HEK293T (cell line): ENCODE measurements at regions not wholly inside any gene's neighbourhood (a gene's known extent, or its start where the extent isn't known, plus 50 kb on each side); places are given as distances from the start of the nearest gene placed in this dataset.

Experiments used
- CTCF ChIA-PET: fragments of 350-600 bp; formaldehyde crosslinking; extraction: SDS; loops from one replicate; lab custom pipeline; 2021; ENCODE audit warnings: antibody characterized with exemption, inconsistent platforms; lab: Yijun Ruan, JAX
- POLR2A ChIA-PET: fragments of 350-600 bp; formaldehyde crosslinking; extraction: SDS; loops from one replicate; lab custom pipeline; 2020; ENCODE audit warnings: antibody characterized with exemption, inconsistent platforms; lab: Yijun Ruan, JAX
- DNase-seq: peaks from one replicate; pipeline ENCODE4 v3.0.0; 2012; ENCODE audit warnings: mixed read lengths; ENCODE audit errors: extremely low spot score
- ARNT ChIP-seq: fragments of 450-650 bp; IDR thresholded peaks from 2 replicates; pipeline ENCODE4 v1.6.1; 2017; ENCODE audit warnings: mild to moderate bottlenecking
- BHLHE40 ChIP-seq: fragments of 450-650 bp; IDR thresholded peaks from 2 replicates; pipeline ENCODE4 v1.6.1; 2016; ENCODE audit warnings: mild to moderate bottlenecking, moderate library complexity, borderline replicate concordance
- CTBP1 ChIP-seq: fragments of 450-650 bp; IDR thresholded peaks from 2 replicates; pipeline ENCODE4 v1.6.1; 2016; ENCODE audit warnings: borderline replicate concordance
- ELF4 ChIP-seq: fragments of 450-650 bp; IDR thresholded peaks from 2 replicates; pipeline ENCODE4 v1.6.1; 2017; ENCODE audit warnings: antibody characterized with exemption
- FOXA1 ChIP-seq: fragments of 450-650 bp; IDR thresholded peaks from 2 replicates; pipeline ENCODE4 v1.6.1; 2016; ENCODE audit warnings: mild to moderate bottlenecking
- FOXK2 ChIP-seq: fragments of 450-650 bp; IDR thresholded peaks from 2 replicates; pipeline ENCODE4 v1.6.1; 2016; ENCODE audit warnings: mild to moderate bottlenecking
- FOXM1 ChIP-seq: fragments of 450-650 bp; IDR thresholded peaks from 2 replicates; pipeline ENCODE4 v1.6.1; 2017; ENCODE audit warnings: mild to moderate bottlenecking, borderline replicate concordance
- HDGF ChIP-seq: fragments of 450-650 bp; IDR thresholded peaks from 2 replicates; pipeline ENCODE4 v1.6.1; 2017; ENCODE audit warnings: antibody characterized with exemption, borderline replicate concordance
- L3MBTL2 ChIP-seq: fragments of 450-650 bp; conservative IDR thresholded peaks from 2 replicates; pipeline ENCODE4 v1.6.1; 2016; ENCODE audit warnings: mild to moderate bottlenecking
- LEF1 ChIP-seq: fragments of 450-650 bp; IDR thresholded peaks from 2 replicates; pipeline ENCODE4 v1.6.1; 2017; ENCODE audit warnings: mild to moderate bottlenecking, borderline replicate concordance
- NFRKB ChIP-seq: fragments of 450-650 bp; IDR thresholded peaks from 2 replicates; pipeline ENCODE4 v1.6.1; 2016; ENCODE audit warnings: mild to moderate bottlenecking, moderate library complexity
- PKNOX1 ChIP-seq: fragments of 450-650 bp; IDR thresholded peaks from 2 replicates; pipeline ENCODE4 v1.6.1; 2016
- SP1 ChIP-seq: fragments of 450-650 bp; IDR thresholded peaks from 2 replicates; pipeline ENCODE4 v1.6.1; 2017
- SUZ12 ChIP-seq: fragments of 450-650 bp; IDR thresholded peaks from 2 replicates; pipeline ENCODE4 v1.6.1; 2016; ENCODE audit warnings: mild to moderate bottlenecking
- TARDBP ChIP-seq: fragments of 450-650 bp; IDR thresholded peaks from 2 replicates; pipeline ENCODE4 v1.6.1; 2016
- ZNF384 ChIP-seq: fragments of 450-650 bp; IDR thresholded peaks from 2 replicates; pipeline ENCODE4 v1.6.1; 2016

- ChIA-PET POLR2A (no interaction called here), CTCF (no interaction called here)
- TF ChIP-seq LEF1 (no peak), FOXK2 (no peak), HDGF (no peak), ZNF384 (no peak), TARDBP (no peak), CTBP1 (no peak), ARNT (no peak), SUZ12 (no peak), FOXM1 (no peak)
- DNase-seq: no peak
Measured at GRCh38 chr5:126097876-126098275, 325.3 kb upstream of the GRAMD2B start.

GRCh38 chr5:126098330-126099017 lies 324.7 kb upstream of the GRAMD2B start:
- POLR2A ChIA-PET: no interaction called here
- DNase-seq: no peak
- TF ChIP-seq SP1 (no peak), SUZ12 (no peak), FOXM1 (no peak), ELF4 (no peak), FOXK2 (no peak)
- CTCF ChIA-PET: no interaction called here

- ChIA-PET POLR2A (no interaction called here), CTCF (no interaction called here)
- TF ChIP-seq PKNOX1 (no peak), SP1 (no peak), BHLHE40 (no peak), FOXK2 (no peak), FOXM1 (no peak), HDGF (no peak), SUZ12 (no peak), ELF4 (no peak), LEF1 (no peak), TARDBP (no peak), CTBP1 (no peak), ZNF384 (no peak), FOXA1 (no peak), ARNT (no peak), NFRKB (no peak), L3MBTL2 (no peak)
- DNase-seq: no peak
Measured at GRCh38 chr5:126099077-126099476, 324.1 kb upstream of the GRAMD2B start.

DNA sequence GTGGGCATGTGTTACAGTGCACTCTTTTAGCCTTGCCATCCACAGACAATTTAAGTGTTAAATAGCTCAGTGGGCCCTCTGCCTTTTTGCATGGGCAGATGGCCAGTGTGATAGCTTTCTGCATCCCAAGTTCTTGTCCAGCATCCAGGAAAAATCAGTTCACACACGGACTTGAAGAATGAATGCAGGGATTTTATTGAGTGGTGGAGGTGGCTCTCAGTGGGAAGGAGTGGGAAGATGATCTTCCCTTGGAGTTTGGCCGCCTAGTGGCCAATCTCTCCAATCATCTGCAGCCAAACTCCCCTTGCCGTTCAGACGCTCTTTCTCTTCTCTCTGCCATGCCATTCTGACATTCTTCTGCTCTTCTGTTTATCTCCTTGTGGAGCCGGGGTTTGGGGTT lies 322.4 kb upstream of the GRAMD2B start:
- POLR2A ChIA-PET: no interaction called here
- no peak for TF ChIP-seq BHLHE40
- TF ChIP-seq SUZ12: no peak
- no peak for TF ChIP-seq ARNT
- no peak for TF ChIP-seq ELF4
- TF ChIP-seq L3MBTL2: no peak
- TF ChIP-seq FOXA1: no peak
- TF ChIP-seq ZNF384: no peak
- no peak for TF ChIP-seq CTBP1
- TF ChIP-seq SP1: no peak
- no peak for TF ChIP-seq FOXM1
- no peak for TF ChIP-seq LEF1
- no peak for TF ChIP-seq TARDBP
- TF ChIP-seq PKNOX1: no peak

GRCh38 chr5:126101901-126102300 lies 321.3 kb upstream of the GRAMD2B start:
- ChIA-PET CTCF (interaction anchor here (0.6 kb wide), 1 partner anchor 979 kb away, joined by 3 read pairs; no protein-coding TSS in a partner anchor), POLR2A (no interaction called here)
- DNase-seq: no peak
- no peak for TF ChIP-seq L3MBTL2
- no peak for TF ChIP-seq ELF4
- no peak for TF ChIP-seq SUZ12
- TF ChIP-seq NFRKB: no peak
- no peak for TF ChIP-seq HDGF
- TF ChIP-seq PKNOX1: no peak
- no peak for TF ChIP-seq ARNT
- TF ChIP-seq SP1: no peak
- TF ChIP-seq FOXK2: no peak
- no peak for TF ChIP-seq CTBP1
- no peak for TF ChIP-seq FOXM1
- TF ChIP-seq LEF1: no peak
- no peak for TF ChIP-seq BHLHE40
- TF ChIP-seq ZNF384: no peak
- no peak for TF ChIP-seq FOXA1

More for the DNA sequence above, 322.4 kb upstream of the GRAMD2B start:
- CTCF ChIA-PET: interaction anchor here (0.6 to 1.0 kb wide), 2 partner anchors 46 to 692 kb away, joined by 3 read pairs; no protein-coding TSS in a partner anchor
- peak; percentile 38 for DNase-seq

DNA sequence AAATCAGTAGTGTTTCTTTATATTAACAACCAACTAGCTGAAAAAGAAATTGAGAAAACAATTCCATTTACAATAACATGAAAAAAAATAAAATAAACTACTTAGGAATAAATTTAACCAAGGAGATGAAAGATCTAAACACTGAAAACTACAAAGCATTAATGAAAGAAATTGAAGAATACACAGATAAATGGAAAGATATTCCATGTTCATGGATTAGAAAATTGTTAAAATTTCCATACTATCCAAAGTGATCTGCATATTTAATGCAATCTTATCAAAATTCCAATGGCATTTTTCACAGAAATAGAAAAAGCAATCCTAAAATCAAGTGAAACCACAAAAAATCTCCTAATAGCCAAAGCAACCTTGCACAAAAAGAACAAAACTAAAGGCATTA lies 320.2 kb upstream of the GRAMD2B start:
- ChIA-PET POLR2A (no interaction called here), CTCF (no interaction called here)
- TF ChIP-seq ELF4 (no peak), TARDBP (no peak), LEF1 (no peak), ZNF384 (no peak), HDGF (no peak), SP1 (no peak), FOXK2 (no peak), L3MBTL2 (no peak), SUZ12 (no peak), FOXM1 (no peak), FOXA1 (no peak), CTBP1 (no peak), ARNT (no peak), NFRKB (no peak), BHLHE40 (no peak), PKNOX1 (no peak)
- DNase-seq: no peak
